BJ (cell line): ENCODE measurements at regions not wholly inside any gene's neighbourhood (a gene's known extent, or its start where the extent isn't known, plus 50 kb on each side); places are given as distances from the start of the nearest gene placed in this dataset.

Experiments used
- CTCF ChIA-PET: fragments of 350-600 bp; formaldehyde crosslinking; extraction: SDS; loops from one replicate; lab custom pipeline; 2021; ENCODE audit warnings: antibody characterized with exemption, inconsistent platforms; lab: Yijun Ruan, JAX
- POLR2A ChIA-PET: fragments of 300-600 bp; sonication (Branson Sonifier 250); formaldehyde crosslinking; extraction: SDS; loops from one replicate; lab custom pipeline; 2021; ENCODE audit warnings: antibody characterized with exemption; lab: Charles Lee
- DNase-seq: peaks from one replicate; pipeline ENCODE4 v3.0.0-alpha.2; 2011; ENCODE audit warnings: low read depth
- H3K27me3 ChIP-seq: 2 replicates; pipeline ENCODE4 v1.6.0; 2011; ENCODE audit warnings: low read length; ENCODE audit not compliant: control insufficient read depth, insufficient read depth
- H3K36me3 ChIP-seq: 2 replicates; pipeline ENCODE4 v1.5.1; 2011; ENCODE audit warnings: low read length; ENCODE audit not compliant: control insufficient read depth, insufficient read depth
- H3K4me3 ChIP-seq: 2 replicates; pipeline ENCODE4 v1.5.1; 2011; ENCODE audit warnings: low read depth, mild to moderate bottlenecking, control low read depth, low read length
- TF ChIP-seq, protein P1 (sequence below): IDR thresholded peaks from 2 replicates; pipeline ENCODE4 v1.5.1; 2011; ENCODE audit warnings: low read depth, mild to moderate bottlenecking, control low read depth, inconsistent platforms, low read length, moderate library complexity; ENCODE audit not compliant: insufficient read depth

DNA sequence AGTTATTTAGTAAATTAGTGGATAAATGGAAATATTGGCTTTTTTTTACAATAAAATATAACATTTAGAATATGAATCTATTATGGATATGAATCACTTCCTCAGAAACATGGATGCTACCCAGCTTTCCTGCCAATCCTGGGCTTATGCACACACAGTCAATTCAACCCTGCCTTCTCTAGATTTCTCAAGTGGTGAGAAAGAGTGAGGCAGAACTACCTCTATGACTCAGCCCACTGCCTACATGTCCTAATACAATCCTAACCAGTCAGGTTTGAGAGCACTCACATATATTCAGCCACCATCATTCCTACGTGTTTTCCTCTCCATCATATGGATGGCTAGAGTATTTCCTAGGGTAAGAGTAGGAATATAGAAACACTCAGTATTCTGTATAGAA, 91.1 kb upstream of the ANKRD50 start:
- no peaks in the 10 kb centered on the region for H3K27me3 ChIP-seq
- DNase-seq: no peak
- TF ChIP-seq, protein P1, sequence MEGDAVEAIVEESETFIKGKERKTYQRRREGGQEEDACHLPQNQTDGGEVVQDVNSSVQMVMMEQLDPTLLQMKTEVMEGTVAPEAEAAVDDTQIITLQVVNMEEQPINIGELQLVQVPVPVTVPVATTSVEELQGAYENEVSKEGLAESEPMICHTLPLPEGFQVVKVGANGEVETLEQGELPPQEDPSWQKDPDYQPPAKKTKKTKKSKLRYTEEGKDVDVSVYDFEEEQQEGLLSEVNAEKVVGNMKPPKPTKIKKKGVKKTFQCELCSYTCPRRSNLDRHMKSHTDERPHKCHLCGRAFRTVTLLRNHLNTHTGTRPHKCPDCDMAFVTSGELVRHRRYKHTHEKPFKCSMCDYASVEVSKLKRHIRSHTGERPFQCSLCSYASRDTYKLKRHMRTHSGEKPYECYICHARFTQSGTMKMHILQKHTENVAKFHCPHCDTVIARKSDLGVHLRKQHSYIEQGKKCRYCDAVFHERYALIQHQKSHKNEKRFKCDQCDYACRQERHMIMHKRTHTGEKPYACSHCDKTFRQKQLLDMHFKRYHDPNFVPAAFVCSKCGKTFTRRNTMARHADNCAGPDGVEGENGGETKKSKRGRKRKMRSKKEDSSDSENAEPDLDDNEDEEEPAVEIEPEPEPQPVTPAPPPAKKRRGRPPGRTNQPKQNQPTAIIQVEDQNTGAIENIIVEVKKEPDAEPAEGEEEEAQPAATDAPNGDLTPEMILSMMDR: no peak
- ChIA-PET POLR2A (no interaction called here), CTCF (interaction anchor here (1.6 kb wide), 1 partner anchor 12 kb away, joined by 3 read pairs; no protein-coding TSS in a partner anchor)
- no peak overlapping the region for H3K4me3 ChIP-seq
- H3K36me3 ChIP-seq: no peaks in the 10 kb centered on the region

DNA sequence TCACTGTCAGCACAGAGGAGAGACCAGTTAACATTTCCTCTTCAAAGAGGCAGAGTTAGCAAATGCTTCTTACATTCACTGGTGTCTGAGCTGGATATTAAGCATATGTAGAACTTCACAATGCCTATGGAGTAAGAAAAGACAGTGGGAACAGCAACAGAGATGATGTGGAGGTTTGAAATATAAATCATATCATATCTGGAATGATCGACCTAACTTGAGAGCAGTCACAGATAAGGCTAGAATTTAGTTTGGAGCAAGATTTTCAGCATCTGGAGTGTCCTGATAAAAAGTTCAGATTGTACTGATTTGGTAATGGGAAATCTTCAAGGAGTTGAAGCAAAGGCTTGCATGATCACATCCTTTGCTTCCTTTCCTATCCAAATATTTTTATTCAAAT, 90.5 kb upstream of the ANKRD50 start:
- TF ChIP-seq, protein P1: no peak
- POLR2A ChIA-PET: no interaction called here
- DNase-seq: no peak
- CTCF ChIA-PET: interaction anchor here (1.6 kb wide), 1 partner anchor 11 kb away, joined by 3 read pairs; no protein-coding TSS in a partner anchor
- Histone ChIP-seq H3K36me3 (no peaks in the 10 kb centered on the region), H3K27me3 (no peaks in the 10 kb centered on the region), H3K4me3 (no peak overlapping the region)

DNA sequence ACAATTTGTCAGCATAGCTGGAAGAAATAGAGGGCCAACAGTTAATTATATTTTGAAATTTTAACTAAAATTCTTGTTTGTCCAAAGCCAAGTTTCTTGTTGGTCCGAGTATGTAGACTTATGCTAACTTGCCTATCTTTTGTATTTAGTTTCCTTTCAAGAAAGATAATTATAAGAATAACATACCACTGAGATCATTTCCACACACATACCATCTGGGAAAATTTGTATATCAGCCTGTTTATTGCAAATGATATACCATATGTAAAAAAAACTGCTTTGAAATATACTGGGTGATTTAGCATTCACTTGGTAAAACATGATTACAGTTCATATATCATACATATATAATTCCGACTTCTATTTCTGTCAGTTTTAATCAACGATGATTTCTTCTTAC, 84.7 kb upstream of the ANKRD50 start:
- DNase-seq: no peak
- H3K36me3 ChIP-seq: no peaks in the 10 kb centered on the region
- ChIA-PET POLR2A (no interaction called here), CTCF (no interaction called here)
- H3K27me3 ChIP-seq: no peaks in the 10 kb centered on the region
- H3K4me3 ChIP-seq: no peak overlapping the region
- TF ChIP-seq, protein P1: no peak

DNA sequence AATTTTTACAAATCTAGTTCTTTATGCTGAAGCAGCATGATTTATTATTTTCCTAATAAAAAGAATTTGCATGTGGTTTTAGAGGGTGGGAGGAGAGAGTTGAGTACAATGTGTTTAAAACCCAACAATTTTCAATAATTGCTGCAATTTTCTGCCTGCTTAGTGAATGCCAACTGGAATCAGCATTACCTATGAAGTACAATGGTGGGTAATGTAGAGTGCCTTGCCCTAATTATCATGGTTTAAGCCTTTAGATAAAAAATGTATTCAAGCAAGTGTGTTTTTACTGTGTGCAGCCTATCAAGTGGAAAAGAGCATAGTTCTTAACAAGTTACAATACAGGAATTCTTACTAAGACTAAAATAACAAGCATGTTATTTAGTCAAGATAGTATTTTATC, 77.9 kb upstream of the ANKRD50 start:
- Histone ChIP-seq H3K4me3 (no peak overlapping the region), H3K36me3 (no peaks in the 10 kb centered on the region), H3K27me3 (no peaks in the 10 kb centered on the region)
- TF ChIP-seq, protein P1: no peak
- ChIA-PET CTCF (no interaction called here), POLR2A (no interaction called here)
- no peak for DNase-seq

DNA sequence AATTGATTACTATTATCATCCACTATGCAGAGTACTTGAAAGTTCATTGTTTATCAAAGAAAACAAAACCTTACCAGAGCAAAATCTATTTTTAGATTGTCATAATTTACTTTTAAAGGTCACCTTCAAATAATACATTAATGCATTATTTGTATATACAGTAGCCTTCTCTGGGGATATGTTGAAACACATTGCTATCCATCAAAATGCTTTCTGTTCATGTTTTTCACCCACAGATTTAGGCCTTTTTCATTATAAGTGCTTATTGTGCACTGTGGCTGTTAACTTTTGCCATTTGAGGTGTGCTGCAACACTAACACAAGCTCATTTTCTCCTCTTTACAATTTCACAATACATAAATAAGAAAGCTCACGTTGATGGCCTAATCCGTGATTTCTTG, 74.1 kb upstream of the ANKRD50 start:
- POLR2A ChIA-PET: no interaction called here
- H3K36me3 ChIP-seq: no peaks in the 10 kb centered on the region
- no peaks in the 10 kb centered on the region for H3K27me3 ChIP-seq
- no peak overlapping the region for H3K4me3 ChIP-seq
- TF ChIP-seq, protein P1: no peak
- no peak for DNase-seq
- CTCF ChIA-PET: interaction anchor here (0.7 kb wide), 1 partner anchor 30 kb away, joined by 3 read pairs; no protein-coding TSS in a partner anchor
